T-helper 2 cell treated with Interferon-gamma antibody and Interleukin-4, amounts not matched to agents 5 μg/mL and 100 μg/mL, for 36 hours (primary cell): ENCODE measurements at regions not wholly inside any gene's neighbourhood (a gene's known extent, or its start where the extent isn't known, plus 50 kb on each side); places are given as distances from the start of the nearest gene placed in this dataset.

Source experiments
- DNase-seq: peaks from one replicate; pipeline ENCODE4 v3.0.0; 2021; ENCODE audit warnings: low spot score
- H3K27ac Mint-ChIP-seq: one replicate; pipeline ENCODE4 v1.8.0; 2021; ENCODE audit warnings: mild to moderate bottlenecking, mixed read lengths
- H3K27me3 Mint-ChIP-seq: one replicate; pipeline ENCODE4 v1.8.0; 2021; ENCODE audit warnings: low read depth, mixed read lengths
- H3K36me3 Mint-ChIP-seq: one replicate; pipeline ENCODE4 v1.8.0; 2021; ENCODE audit warnings: low read depth, mixed read lengths
- H3K4me1 Mint-ChIP-seq: one replicate; pipeline ENCODE4 v1.8.0; 2021; ENCODE audit warnings: low read depth, mixed read lengths
- H3K4me3 Mint-ChIP-seq: one replicate; pipeline ENCODE4 v1.8.0; 2022; ENCODE audit warnings: mild to moderate bottlenecking, moderate library complexity, mixed read lengths
- H3K9me3 Mint-ChIP-seq: one replicate; pipeline ENCODE4 v1.8.0; 2021; ENCODE audit warnings: mixed read lengths

- H3K4me3 Mint-ChIP-seq, result no peak overlapping the region
- H3K4me1 Mint-ChIP-seq, result no peaks in the 10 kb centered on the region
- no peak for DNase-seq
- no peak overlapping the region for H3K27ac Mint-ChIP-seq
- no peaks in the 10 kb centered on the region for H3K9me3 Mint-ChIP-seq
- H3K27me3 Mint-ChIP-seq, result no peaks in the 10 kb centered on the region
- no peaks in the 10 kb centered on the region for H3K36me3 Mint-ChIP-seq
Observed at GRCh38 chr13:80116107-80116506, 224.8 kb downstream of the SPRY2 start.

- no peak overlapping the region for H3K27ac Mint-ChIP-seq
- no peak for DNase-seq
- no peaks in the 10 kb centered on the region for H3K36me3 Mint-ChIP-seq
- no peaks in the 10 kb centered on the region for H3K27me3 Mint-ChIP-seq
- no peaks in the 10 kb centered on the region for H3K9me3 Mint-ChIP-seq
- H3K4me1 Mint-ChIP-seq, result no peaks in the 10 kb centered on the region
- no peak overlapping the region for H3K4me3 Mint-ChIP-seq
Observed at GRCh38 chr13:80115616-80116015, 225.3 kb downstream of the SPRY2 start.

DNA sequence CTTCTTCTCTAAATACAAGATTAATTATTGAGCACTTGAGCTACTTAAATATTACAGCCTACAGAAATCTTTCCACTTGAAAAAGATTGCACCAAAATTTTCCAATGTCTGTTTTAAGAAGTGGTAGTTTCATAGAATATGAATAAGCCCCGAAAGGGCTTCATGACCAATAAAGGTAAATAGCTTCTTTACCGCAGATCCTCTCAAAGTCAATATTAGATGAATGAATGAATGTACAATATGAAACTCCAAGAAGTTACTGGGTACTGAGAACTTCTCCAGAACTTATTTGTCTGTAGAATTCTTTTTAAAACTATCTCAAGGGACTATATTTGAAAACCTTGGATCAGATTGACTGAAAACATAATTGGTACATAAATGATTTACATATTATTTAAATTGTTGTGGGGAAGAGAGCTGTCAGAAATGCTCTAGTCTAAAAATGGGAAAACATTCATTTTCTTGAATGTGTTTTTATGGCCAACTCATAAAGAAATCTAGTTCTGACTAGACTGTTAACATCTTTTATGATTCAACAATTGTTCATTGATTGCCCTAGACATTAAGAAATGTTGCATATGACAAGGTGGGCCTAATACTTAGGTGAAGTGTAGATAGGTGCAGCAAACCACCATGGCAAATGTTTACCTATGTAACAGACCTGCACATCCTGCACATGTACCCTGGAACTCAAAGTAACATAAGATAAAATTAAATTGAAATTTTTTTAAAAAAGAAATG is 227.0 kb downstream of the SPRY2 start:
- Mint-ChIP-seq H3K36me3 (no peaks in the 10 kb centered on the region), H3K4me1 (no peaks in the 10 kb centered on the region)

GRCh38 chr13:80109303-80109702 is 231.6 kb downstream of the SPRY2 start:
- Mint-ChIP-seq H3K4me1 (no peaks in the 10 kb centered on the region), H3K4me3 (no peak overlapping the region)

More for the DNA sequence above, 227.0 kb downstream of the SPRY2 start:
- Mint-ChIP-seq H3K27me3 (no peaks in the 10 kb centered on the region), H3K27ac (no peak overlapping the region), H3K4me3 (no peak overlapping the region), H3K9me3 (no peaks in the 10 kb centered on the region)
- DNase-seq, result no peak

GRCh38 chr13:80105350-80105749 is 235.6 kb downstream of the SPRY2 start:
- no peaks in the 10 kb centered on the region for H3K36me3 Mint-ChIP-seq
- no peaks in the 10 kb centered on the region for H3K4me1 Mint-ChIP-seq
- DNase-seq, result no peak
- H3K27me3 Mint-ChIP-seq, result no peaks in the 10 kb centered on the region
- H3K9me3 Mint-ChIP-seq, result no peaks in the 10 kb centered on the region
- H3K27ac Mint-ChIP-seq, result no peak overlapping the region
- H3K4me3 Mint-ChIP-seq, result no peak overlapping the region

More at GRCh38 chr13:80109303-80109702, 231.6 kb downstream of the SPRY2 start:
- Mint-ChIP-seq H3K27me3 (no peaks in the 10 kb centered on the region), H3K9me3 (no peaks in the 10 kb centered on the region), H3K27ac (no peak overlapping the region), H3K36me3 (no peaks in the 10 kb centered on the region)
- no peak for DNase-seq

DNA sequence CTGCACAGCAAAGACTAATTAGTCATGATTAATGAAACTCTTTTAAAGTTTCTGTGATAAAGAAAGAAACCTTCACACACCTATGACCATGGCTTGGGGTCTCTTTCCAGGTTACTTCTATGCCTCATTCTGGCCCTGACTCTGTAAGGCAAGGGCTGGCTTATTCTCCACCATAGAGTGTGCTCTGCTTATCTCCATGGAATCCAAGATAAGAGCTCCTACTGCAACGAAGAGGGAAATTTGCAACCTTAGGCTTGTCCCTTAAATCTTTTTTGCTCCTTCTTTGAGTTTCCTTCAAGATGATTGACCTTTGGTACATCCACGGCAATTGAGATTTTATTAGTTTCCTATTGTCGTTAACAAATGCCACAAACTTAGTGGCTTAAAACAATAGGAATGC is 239.9 kb downstream of the SPRY2 start:
- no peaks in the 10 kb centered on the region for H3K4me1 Mint-ChIP-seq

GRCh38 chr13:80100636-80101035 is 240.3 kb downstream of the SPRY2 start:
- no peaks in the 10 kb centered on the region for H3K27me3 Mint-ChIP-seq
- H3K36me3 Mint-ChIP-seq, result no peaks in the 10 kb centered on the region
- H3K4me1 Mint-ChIP-seq, result no peaks in the 10 kb centered on the region

More for the DNA sequence above, 239.9 kb downstream of the SPRY2 start:
- no peak overlapping the region for H3K27ac Mint-ChIP-seq
- no peak for DNase-seq
- no peaks in the 10 kb centered on the region for H3K27me3 Mint-ChIP-seq
- no peak overlapping the region for H3K4me3 Mint-ChIP-seq
- H3K9me3 Mint-ChIP-seq, result no peaks in the 10 kb centered on the region
- H3K36me3 Mint-ChIP-seq, result no peaks in the 10 kb centered on the region

GRCh38 chr13:80097561-80097960 is 243.4 kb downstream of the SPRY2 start:
- Mint-ChIP-seq H3K4me3 (no peak overlapping the region), H3K27ac (no peak overlapping the region), H3K4me1 (no peaks in the 10 kb centered on the region), H3K36me3 (no peaks in the 10 kb centered on the region), H3K9me3 (no peaks in the 10 kb centered on the region), H3K27me3 (no peaks in the 10 kb centered on the region)
- DNase-seq, result no peak

More at GRCh38 chr13:80100636-80101035, 240.3 kb downstream of the SPRY2 start:
- no peak overlapping the region for H3K27ac Mint-ChIP-seq
- no peak overlapping the region for H3K4me3 Mint-ChIP-seq
- DNase-seq, result no peak
- no peaks in the 10 kb centered on the region for H3K9me3 Mint-ChIP-seq

- no peaks in the 10 kb centered on the region for H3K27me3 Mint-ChIP-seq
- no peak for DNase-seq
- no peak overlapping the region for H3K4me3 Mint-ChIP-seq
- H3K36me3 Mint-ChIP-seq, result no peaks in the 10 kb centered on the region
- no peaks in the 10 kb centered on the region for H3K9me3 Mint-ChIP-seq
- H3K4me1 Mint-ChIP-seq, result no peaks in the 10 kb centered on the region
- H3K27ac Mint-ChIP-seq, result no peak overlapping the region
Observed at GRCh38 chr13:80096383-80096782, 244.5 kb downstream of the SPRY2 start.

DNA sequence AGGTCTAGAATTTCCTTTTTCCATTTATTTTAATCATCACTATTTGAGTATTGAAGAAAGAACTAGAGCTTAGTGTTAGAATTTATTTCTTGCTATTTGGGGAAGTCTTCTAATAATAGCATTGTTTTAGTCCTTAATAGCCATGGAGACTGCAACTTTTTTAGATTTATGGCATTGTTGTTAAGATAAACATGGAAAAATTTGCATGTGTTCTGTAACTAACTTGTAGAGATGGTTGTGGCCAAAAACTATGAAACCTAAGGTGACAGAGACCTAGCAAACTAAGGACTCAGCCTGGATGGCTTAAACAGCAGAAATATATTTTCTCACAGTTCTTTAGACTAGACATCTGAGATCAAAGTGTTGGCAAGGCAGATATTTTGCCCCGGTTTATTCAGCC is 246.4 kb downstream of the SPRY2 start:
- DNase-seq, result no peak
- Mint-ChIP-seq H3K9me3 (no peaks in the 10 kb centered on the region), H3K36me3 (no peaks in the 10 kb centered on the region), H3K4me1 (no peaks in the 10 kb centered on the region), H3K27ac (no peak overlapping the region), H3K27me3 (no peaks in the 10 kb centered on the region), H3K4me3 (no peak overlapping the region)

DNA sequence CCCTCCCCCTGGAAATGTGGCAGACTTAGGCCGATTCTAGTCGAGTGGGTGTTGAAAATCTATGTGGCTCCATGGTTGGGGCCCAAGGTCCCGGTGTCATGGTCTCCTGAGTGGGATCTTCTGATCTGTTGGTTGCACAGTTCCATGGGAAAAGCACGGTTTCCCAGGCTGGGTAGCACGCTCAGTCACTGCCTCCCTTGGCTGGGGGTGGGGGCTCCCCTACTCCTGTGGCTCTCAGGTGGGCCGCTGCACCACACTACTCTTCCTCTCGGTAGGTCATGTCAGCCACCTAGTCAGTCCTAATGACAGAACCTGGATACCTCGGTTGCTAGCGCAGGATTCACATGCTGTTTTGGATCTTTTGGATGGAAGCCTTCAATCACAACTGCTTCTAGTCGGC is 247.0 kb downstream of the SPRY2 start:
- Mint-ChIP-seq H3K4me3 (no peak overlapping the region), H3K27me3 (no peaks in the 10 kb centered on the region), H3K27ac (no peak overlapping the region), H3K4me1 (no peaks in the 10 kb centered on the region), H3K9me3 (no peaks in the 10 kb centered on the region), H3K36me3 (no peaks in the 10 kb centered on the region)
- DNase-seq, result no peak

DNA sequence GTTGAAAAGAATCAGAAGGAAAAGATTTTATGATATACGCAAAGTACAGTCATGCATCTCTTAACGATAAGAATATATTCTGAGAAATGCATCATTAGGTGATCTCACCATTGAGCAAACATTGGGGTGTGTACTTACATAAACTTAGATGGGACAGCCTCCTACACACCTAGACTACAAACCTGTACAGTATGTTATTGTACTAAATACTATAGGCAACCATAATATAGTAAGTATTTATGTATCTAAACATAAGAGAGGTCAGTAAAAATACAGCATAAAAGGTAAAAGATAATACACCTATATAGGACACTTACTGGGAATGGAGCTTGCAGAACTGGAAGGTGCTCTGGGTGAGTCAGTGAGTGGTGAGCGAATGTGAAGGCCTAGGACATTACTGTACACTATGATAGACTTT is 254.6 kb downstream of the SPRY2 start:
- no peak for DNase-seq

GRCh38 chr13:80083853-80084676 is 256.9 kb downstream of the SPRY2 start:
- no peak overlapping the region for H3K27ac Mint-ChIP-seq
- H3K4me3 Mint-ChIP-seq, result no peak overlapping the region
- H3K4me1 Mint-ChIP-seq, result no peaks in the 10 kb centered on the region

More for the DNA sequence above, 254.6 kb downstream of the SPRY2 start:
- Mint-ChIP-seq H3K4me3 (no peak overlapping the region), H3K9me3 (no peaks in the 10 kb centered on the region), H3K27me3 (no peaks in the 10 kb centered on the region), H3K4me1 (no peaks in the 10 kb centered on the region), H3K27ac (no peak overlapping the region), H3K36me3 (no peaks in the 10 kb centered on the region)

GRCh38 chr13:80083081-80083852 is 257.7 kb downstream of the SPRY2 start:
- Mint-ChIP-seq H3K9me3 (no peaks in the 10 kb centered on the region), H3K27me3 (no peaks in the 10 kb centered on the region), H3K36me3 (no peaks in the 10 kb centered on the region), H3K4me3 (no peak overlapping the region), H3K27ac (no peak overlapping the region), H3K4me1 (no peaks in the 10 kb centered on the region)
- DNase-seq, result no peak

More at GRCh38 chr13:80083853-80084676, 256.9 kb downstream of the SPRY2 start:
- H3K9me3 Mint-ChIP-seq, result no peaks in the 10 kb centered on the region
- no peaks in the 10 kb centered on the region for H3K27me3 Mint-ChIP-seq
- no peak for DNase-seq
- no peaks in the 10 kb centered on the region for H3K36me3 Mint-ChIP-seq
